ENCODE measurements at regions not wholly inside any gene's neighbourhood (a gene's known extent, or its start where the extent isn't known, plus 50 kb on each side); places are given as distances from the start of the nearest gene placed in this dataset.

DNA sequence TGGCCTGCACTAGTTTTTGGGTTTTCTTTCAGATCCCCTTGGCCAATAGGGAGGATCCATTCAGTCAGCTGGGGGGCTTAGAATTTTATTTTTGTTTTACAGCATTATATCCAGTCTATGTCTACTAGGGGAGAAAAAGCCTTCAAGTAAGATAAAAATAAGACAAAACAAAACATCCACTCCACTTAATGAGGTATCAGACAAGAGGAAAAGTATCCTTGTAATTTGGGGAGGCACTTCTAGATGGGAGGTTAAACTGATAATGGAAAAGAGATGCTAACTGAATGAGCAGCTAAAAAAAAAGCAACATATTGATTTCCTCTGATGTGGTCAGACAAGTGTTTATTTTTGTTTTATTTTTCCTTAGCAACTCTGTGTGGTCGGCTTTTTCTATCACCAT, 278.0 kb upstream of the ANO3 start:
- ChIA-PET POLR2A (no interaction called here), CTCF (interaction anchor here (0.7 kb wide), 1 partner anchor 9 kb away, joined by 3 read pairs; no protein-coding TSS in a partner anchor)
- no peak overlapping the region for H3K4me2 ChIP-seq
- H4K20me1 ChIP-seq (ENCODE audit: insufficient read depth), result no peaks in the 10 kb centered on the region
- no peaks in the 10 kb centered on the region for H3F3A ChIP-seq (replicated peaks; ENCODE audit: insufficient read depth)
- no peaks in the 10 kb centered on the region for H3K9me3 ChIP-seq
- DNase-seq, result no peak
- no peaks in the 10 kb centered on the region for H3K9me2 ChIP-seq
- H3K27ac ChIP-seq (ENCODE audit: low read depth in 2 of 2, low read length in 1 of 2), result no peak overlapping the region
- WGBS (ENCODE audit: low lambda C conversion rate), result 72% methylated on average over 1 of the region's 1 CpG
- H2AFZ ChIP-seq (ENCODE audit: low read depth), result no peak overlapping the region
- no peak overlapping the region for H3K9ac ChIP-seq
- H3K79me2 ChIP-seq (ENCODE audit: insufficient read depth), result no peaks in the 10 kb centered on the region
- TF ChIP-seq, protein P1, sequence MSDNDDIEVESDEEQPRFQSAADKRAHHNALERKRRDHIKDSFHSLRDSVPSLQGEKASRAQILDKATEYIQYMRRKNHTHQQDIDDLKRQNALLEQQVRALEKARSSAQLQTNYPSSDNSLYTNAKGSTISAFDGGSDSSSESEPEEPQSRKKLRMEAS (IDR thresholded peaks at IDR 0.05; ENCODE audit: low read depth), result no peak
- no peak for TF ChIP-seq TEAD4 (IDR thresholded peaks at IDR 0.05; ENCODE audit: borderline replicate concordance, insufficient read depth)
- TF ChIP-seq, protein P2, sequence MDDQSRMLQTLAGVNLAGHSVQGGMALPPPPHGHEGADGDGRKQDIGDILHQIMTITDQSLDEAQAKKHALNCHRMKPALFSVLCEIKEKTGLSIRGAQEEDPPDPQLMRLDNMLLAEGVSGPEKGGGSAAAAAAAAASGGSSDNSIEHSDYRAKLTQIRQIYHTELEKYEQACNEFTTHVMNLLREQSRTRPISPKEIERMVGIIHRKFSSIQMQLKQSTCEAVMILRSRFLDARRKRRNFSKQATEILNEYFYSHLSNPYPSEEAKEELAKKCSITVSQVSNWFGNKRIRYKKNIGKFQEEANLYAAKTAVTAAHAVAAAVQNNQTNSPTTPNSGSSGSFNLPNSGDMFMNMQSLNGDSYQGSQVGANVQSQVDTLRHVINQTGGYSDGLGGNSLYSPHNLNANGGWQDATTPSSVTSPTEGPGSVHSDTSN (IDR thresholded peaks at IDR 0.05), result no peak
- no peak for TF ChIP-seq EP300 (IDR thresholded peaks at IDR 0.05; ENCODE audit: borderline replicate concordance in 1 of 2, low read depth in 1 of 2, low read length in 1 of 2)
- TF ChIP-seq JUND (IDR thresholded peaks at IDR 0.05), result no peak
- no peak for TF ChIP-seq EZH2phosphoT487 (IDR thresholded peaks at IDR 0.05; ENCODE audit: borderline replicate concordance, low read depth)
- no peak for TF ChIP-seq ELF1 (IDR thresholded peaks at IDR 0.05)
- no peak for TF ChIP-seq TCF12 (IDR thresholded peaks at IDR 0.05)
- TF ChIP-seq, protein P3, sequence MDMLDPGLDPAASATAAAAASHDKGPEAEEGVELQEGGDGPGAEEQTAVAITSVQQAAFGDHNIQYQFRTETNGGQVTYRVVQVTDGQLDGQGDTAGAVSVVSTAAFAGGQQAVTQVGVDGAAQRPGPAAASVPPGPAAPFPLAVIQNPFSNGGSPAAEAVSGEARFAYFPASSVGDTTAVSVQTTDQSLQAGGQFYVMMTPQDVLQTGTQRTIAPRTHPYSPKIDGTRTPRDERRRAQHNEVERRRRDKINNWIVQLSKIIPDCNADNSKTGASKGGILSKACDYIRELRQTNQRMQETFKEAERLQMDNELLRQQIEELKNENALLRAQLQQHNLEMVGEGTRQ (IDR thresholded peaks at IDR 0.05; ENCODE audit: borderline replicate concordance, low read depth, low read length), result no peak
- no peaks in the 10 kb centered on the region for H3K36me3 ChIP-seq (replicated peaks in 1 of 2; ENCODE audit: control insufficient read depth in 1 of 2, insufficient read depth in 2 of 2, low read length in 1 of 2)
- no peaks in the 10 kb centered on the region for H3K4me1 ChIP-seq (ENCODE audit: control insufficient read depth in 1 of 2, insufficient read depth in 2 of 2, low read depth in 1 of 2, low read length in 1 of 2)
- H3K4me3 ChIP-seq (ENCODE audit: low read depth in 2 of 2, low read length in 1 of 2), result no peak overlapping the region
- no peaks in the 10 kb centered on the region for H3K27me3 ChIP-seq (ENCODE audit: insufficient read depth)

DNA sequence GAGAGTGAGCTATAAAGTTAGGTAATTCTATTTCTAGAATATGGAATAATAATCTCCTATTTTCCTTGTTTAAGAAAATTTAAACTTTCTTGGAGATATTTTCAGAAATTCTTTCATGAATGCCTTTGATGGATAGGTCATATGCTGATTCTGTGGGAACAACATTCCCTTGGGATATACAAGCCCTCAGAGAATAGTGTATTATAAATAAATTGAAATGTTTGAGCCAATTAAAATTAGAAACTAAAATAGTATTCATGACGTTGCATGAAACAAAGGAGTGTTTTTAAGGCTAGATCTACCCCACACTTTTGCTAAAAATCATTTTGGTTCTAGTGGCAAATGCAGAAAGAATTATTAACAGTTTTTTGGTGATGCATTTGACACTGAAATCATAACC, 269.3 kb upstream of the ANO3 start:
- no peak for DNase-seq
- Histone ChIP-seq H4K20me1 (ENCODE audit: insufficient read depth) (no peaks in the 10 kb centered on the region), H3K79me2 (ENCODE audit: insufficient read depth) (no peaks in the 10 kb centered on the region), H2AFZ (ENCODE audit: low read depth) (peak overlapping the region; percentile 8; the same call in 1 of the 2 replicates), H3K9me2 (no peaks in the 10 kb centered on the region), H3F3A (replicated peaks; ENCODE audit: insufficient read depth) (no peaks in the 10 kb centered on the region), H3K4me2 (no peak overlapping the region), H3K4me3 (ENCODE audit: low read depth in 2 of 2, low read length in 1 of 2) (no peak overlapping the region), H3K36me3 (replicated peaks in 1 of 2; ENCODE audit: control insufficient read depth in 1 of 2, insufficient read depth in 2 of 2, low read length in 1 of 2) (peaks cover 0 to 3% of the 10 kb centered on the region in 2 experiments), H3K27me3 (ENCODE audit: insufficient read depth) (no peaks in the 10 kb centered on the region), H3K9me3 (no peaks in the 10 kb centered on the region), H3K9ac (no peak overlapping the region), H3K4me1 (ENCODE audit: control insufficient read depth in 1 of 2, insufficient read depth in 2 of 2, low read depth in 1 of 2, low read length in 1 of 2) (no peaks in the 10 kb centered on the region; a peak in 1 of 4 replicates), H3K27ac (ENCODE audit: low read depth in 2 of 2, low read length in 1 of 2) (no peak overlapping the region; a peak in 1 of 4 replicates)
- ChIA-PET CTCF (no interaction called here), POLR2A (no interaction called here)
- 51% methylated on average over 1 of the region's 1 CpG for WGBS (ENCODE audit: low lambda C conversion rate)
- no peak for TF ChIP-seq POLR2AphosphoS5 (IDR thresholded peaks at IDR 0.05; ENCODE audit: low read depth, low read length)
- TF ChIP-seq FOSL2 (IDR thresholded peaks at IDR 0.05; ENCODE audit: borderline replicate concordance, low read depth), result no peak
- TF ChIP-seq TCF12 (IDR thresholded peaks at IDR 0.05), result no peak
- no peak for TF ChIP-seq RCOR1 (IDR thresholded peaks at IDR 0.05; ENCODE audit: low read length)
- no peak for TF ChIP-seq FOXJ3 (CRISPR knock-in tag; IDR thresholded peaks at IDR 0.05)
- TF ChIP-seq YY1 (IDR thresholded peaks at IDR 0.05; ENCODE audit: low read depth), result no peak
- no peak for TF ChIP-seq EP300 (IDR thresholded peaks at IDR 0.05; ENCODE audit: borderline replicate concordance in 1 of 2, low read depth in 1 of 2, low read length in 1 of 2)
- no peak for TF ChIP-seq TAF1 (IDR thresholded peaks at IDR 0.05; ENCODE audit: borderline replicate concordance, low read depth, low read length)
- no peak for TF ChIP-seq GABPA (IDR thresholded peaks at IDR 0.05; ENCODE audit: low read depth)
- no peak for TF ChIP-seq NFIC (IDR thresholded peaks at IDR 0.05; ENCODE audit: borderline replicate concordance)
- TF ChIP-seq MXI1 (IDR thresholded peaks at IDR 0.05; ENCODE audit: low read depth, low read length), result no peak
- no peak for TF ChIP-seq RFX5 (IDR thresholded peaks at IDR 0.05; ENCODE audit: low read length)

Measured in SK-N-SH (cell line).